Esophagus muscularis mucosa (tissue), 4 donors: ENCODE measurements at regions not wholly inside any gene's neighbourhood (a gene's known extent, or its start where the extent isn't known, plus 50 kb on each side); places are given as distances from the start of the nearest gene placed in this dataset.

Experiments
- DNase-seq: peaks from one replicate; pipeline ENCODE4 v3.0.0-alpha.2; 2017; ENCODE audit errors: extremely low spot score
- H3K27ac ChIP-seq, 4 donors: fragments of 200-600 bp; sonication (generic); replicated peaks in 1 of 4; 1 replicate in 3 of 4; 2 replicates in 1 of 4; pipeline ENCODE4 v1.5.1; 2016 to 2019; ENCODE audit warnings: mild to moderate bottlenecking in 1 of 4
- H3K27me3 ChIP-seq, 4 donors: fragments of 200-600 bp; sonication (generic); one replicate each; pipeline versions ENCODE4 v1.5.1 to v1.6.0; 2016 to 2019
- H3K36me3 ChIP-seq, 4 donors: fragments of 200-600 bp; sonication (generic); one replicate each; pipeline ENCODE4 v1.5.1; 2016 to 2019
- H3K4me1 ChIP-seq, 4 donors: fragments of 200-600 bp; sonication (generic); one replicate each; pipeline ENCODE4 v1.5.1; 2016 to 2019
- H3K4me3 ChIP-seq, 4 donors: fragments of 200-600 bp; sonication (generic); 1 replicate in 2 of 4; 2 replicates in 2 of 4; pipeline ENCODE4 v1.5.1; 2016 to 2019; ENCODE audit warnings: mild to moderate bottlenecking in 4 of 4, moderate library complexity in 1 of 4
- H3K9me3 ChIP-seq, 4 donors: fragments of 200-600 bp; sonication (generic); 1 replicate in 3 of 4; 2 replicates in 1 of 4; pipeline ENCODE4 v1.5.1; 2016 to 2019
- EP300 ChIP-seq: sonication (generic); formaldehyde crosslinking; IDR thresholded peaks from one replicate; pipeline ENCODE4 v1.6.1; 2017; ENCODE audit warnings: antibody characterized with exemption
- POLR2A ChIP-seq: fragments of 450-650 bp; IDR thresholded peaks from one replicate; pipeline ENCODE4 v1.6.1; 2017; ENCODE audit warnings: antibody characterized with exemption, moderate library complexity, mild to moderate bottlenecking, low read depth
- whole genome bisulfite sequencing: methylation state at CpG from one replicate; pipeline ENCODE4 v1.1.5; 2018; 5-methylcytosine and 5-hydroxymethylcytosine counted together
- intact Hi-C: fragments of 100-400 bp; cut with DNase I; formaldehyde crosslinking; loops from one replicate; pipeline ENCODE4 v1.15.1; 2023

GRCh38 chr22:23008896-23009295, 61.4 kb upstream of the GNAZ start:
- Histone ChIP-seq H3K4me3 (no peak overlapping the region), H3K4me1 (no peaks in the 10 kb centered on the region), H3K27ac (no peak overlapping the region), H3K27me3 (peaks cover 0 to 3% (median 0%) of the 10 kb centered on the region in 4 donors), H3K36me3 (no peaks in the 10 kb centered on the region), H3K9me3 (no peaks in the 10 kb centered on the region)
- intact Hi-C loops, result no loop called here
- TF ChIP-seq POLR2A (no peak), EP300 (no peak)
- 89% methylated on average over 2 of the region's 2 CpGs for WGBS
- no peak for DNase-seq
